ENCODE measurements at regions not wholly inside any gene's neighbourhood (a gene's known extent, or its start where the extent isn't known, plus 50 kb on each side); places are given as distances from the start of the nearest gene placed in this dataset.
"Not testable (repeated sequence)": the region's sequence is repeated elsewhere in the genome, so short reads cannot be mapped to it uniquely, and the experiment has no call there.

DNA sequence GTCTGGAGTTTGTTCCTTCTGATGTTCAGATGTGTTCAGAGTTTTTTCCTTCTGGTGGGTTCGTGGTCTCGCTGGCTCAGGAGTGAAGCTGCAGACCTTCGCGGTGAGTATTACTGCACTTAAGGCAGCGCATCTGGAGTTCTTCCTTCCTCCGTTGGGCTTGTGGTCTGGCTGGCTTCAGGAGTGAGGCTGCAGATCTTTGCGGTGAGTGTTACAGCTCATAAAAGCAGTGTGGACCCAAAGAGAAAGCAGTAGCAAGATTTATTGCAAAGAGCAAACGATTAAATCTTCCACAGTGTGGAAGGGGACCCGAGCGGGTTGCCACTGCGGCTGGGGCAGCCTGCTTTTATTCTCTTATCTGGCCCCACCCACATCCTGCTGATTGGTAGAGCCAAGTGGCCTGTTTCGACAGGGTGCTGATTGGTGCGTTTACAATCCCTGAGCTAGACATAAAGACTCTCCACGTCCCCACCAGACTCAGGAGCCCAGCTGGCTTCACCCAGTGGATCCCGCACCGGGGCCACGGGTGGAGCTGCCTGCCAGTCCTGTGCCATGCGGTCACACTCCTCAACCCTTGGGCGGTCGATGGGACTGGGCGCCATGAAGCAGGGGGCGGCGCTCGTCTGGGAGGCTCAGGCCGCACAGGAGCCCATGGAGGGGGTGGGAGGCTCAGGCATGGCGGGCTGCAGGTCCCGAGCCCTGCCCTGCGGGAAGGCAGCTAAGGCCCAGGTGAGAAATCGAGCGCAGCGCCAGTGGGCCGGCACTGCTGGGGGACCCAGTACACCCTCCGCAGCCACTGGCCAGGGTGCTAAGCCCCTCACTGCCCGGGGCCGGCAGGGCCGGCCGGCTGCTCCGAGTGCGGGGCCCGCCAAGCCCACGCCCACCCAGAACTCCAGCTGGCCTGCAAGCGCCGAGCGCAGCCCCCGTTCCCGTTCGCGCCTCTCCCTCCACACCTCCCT, 315.3 kb upstream of the SGK1 start:
- not testable (repeated sequence) for DNase-seq (ENCODE audit: low spot score)
- intact Hi-C loops (cut with DNase I): loop anchor here (10.0 kb wide), 1 partner anchor 188 kb away; no protein-coding TSS in a partner anchor

DNA sequence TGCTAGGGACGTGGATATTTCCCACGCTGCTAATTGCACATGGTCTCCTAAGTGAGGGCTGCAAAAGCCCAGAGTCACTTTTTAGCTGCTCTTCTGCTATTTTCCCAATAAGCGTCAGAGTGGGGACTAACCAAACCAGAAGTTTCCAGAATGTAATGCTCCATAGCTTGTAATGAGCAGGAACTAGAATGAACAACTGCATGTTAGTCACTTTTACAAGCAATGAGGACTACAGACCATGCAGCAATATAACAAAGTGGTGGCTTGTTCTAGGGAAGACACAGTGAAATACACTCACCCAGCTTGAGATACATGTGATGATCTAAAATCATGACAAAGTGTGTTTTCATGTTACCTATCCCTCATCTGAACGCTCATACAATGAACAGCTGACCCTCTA, 314.1 kb upstream of the SGK1 start:
- no peak for DNase-seq (ENCODE audit: low spot score)
- intact Hi-C loops (cut with DNase I): loop anchor here (10.0 kb wide), 1 partner anchor 187 kb away; no protein-coding TSS in a partner anchor

DNA sequence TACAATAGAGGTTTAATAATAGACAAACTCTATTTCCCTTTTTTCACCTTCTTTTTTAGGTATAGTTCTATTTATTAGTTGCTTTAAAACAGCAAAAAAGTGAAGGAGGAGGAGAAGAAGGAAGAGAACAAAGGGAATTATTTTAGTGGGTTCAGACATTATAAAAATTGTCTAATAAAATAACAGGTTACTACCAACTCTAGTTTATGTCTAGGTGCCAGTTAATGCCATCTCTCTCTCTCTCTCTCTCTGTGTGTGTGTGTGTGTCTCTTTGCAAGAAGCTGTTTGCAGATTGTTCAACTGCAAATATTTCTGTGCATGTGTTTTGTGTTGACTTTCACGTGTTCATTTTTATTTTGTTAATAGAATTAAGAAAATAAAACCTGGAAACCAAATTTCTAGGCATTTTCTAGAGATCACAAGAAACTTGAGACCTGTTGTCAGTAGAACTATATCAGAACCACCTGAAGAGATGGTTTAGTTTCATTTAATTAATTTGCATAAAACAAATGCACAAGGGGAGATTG, 313.5 kb upstream of the SGK1 start:
- intact Hi-C loops (cut with DNase I): loop anchor here (10.0 kb wide), 1 partner anchor 187 kb away; no protein-coding TSS in a partner anchor
- no peak for DNase-seq (ENCODE audit: low spot score)

DNA sequence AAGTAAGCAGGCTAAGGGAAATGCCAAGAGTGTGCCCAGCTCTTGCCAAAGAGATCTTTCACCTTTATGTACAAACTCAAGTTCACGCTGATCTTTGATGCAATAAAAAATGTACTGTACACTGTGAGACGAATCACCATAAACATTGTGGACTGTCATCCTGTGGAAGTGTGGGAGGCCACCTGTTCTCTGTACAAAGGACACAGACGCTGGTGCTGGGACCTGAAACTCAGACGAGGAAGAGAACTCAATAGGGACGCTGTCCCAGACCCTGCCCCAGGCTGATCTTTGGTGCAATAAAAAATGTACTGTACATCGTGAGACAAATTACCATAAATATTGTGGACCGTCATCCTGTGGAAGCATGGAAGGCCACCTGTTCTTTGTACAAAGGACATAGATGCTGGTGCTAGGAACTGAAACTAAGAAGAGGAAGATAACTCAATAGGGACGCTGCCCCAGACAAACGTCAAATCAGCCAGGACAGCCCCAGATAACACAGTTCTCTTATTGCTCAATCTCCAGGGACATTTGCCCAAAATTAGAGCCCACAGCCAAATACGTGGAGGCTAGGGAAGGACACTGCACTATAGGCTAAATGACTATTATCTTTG, 312.7 kb upstream of the SGK1 start:
- DNase-seq (ENCODE audit: low spot score): no peak
- intact Hi-C loops (cut with DNase I): loop anchor here (10.0 kb wide), 1 partner anchor 186 kb away; no protein-coding TSS in a partner anchor

DNA sequence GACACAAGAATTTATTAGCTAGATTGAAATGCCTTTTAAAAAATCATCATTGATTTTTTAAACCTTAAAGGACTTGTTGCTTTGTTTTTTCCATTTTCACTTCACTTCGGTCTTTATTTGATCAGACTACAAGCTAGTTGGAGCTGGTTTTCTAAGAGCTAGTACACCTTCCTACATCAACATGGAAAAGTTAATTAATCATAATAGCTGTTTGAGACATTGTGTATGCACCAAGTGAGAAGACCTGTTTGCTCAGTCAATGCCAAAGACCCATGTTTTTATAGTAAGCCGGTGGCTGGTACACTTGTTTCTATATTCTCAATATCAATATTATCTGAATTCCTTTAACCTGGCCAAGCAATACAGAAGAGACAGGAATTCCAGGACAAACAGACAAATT, 310.2 kb upstream of the SGK1 start:
- intact Hi-C loops (cut with DNase I): no loop called here
- DNase-seq (ENCODE audit: low spot score): no peak

DNA sequence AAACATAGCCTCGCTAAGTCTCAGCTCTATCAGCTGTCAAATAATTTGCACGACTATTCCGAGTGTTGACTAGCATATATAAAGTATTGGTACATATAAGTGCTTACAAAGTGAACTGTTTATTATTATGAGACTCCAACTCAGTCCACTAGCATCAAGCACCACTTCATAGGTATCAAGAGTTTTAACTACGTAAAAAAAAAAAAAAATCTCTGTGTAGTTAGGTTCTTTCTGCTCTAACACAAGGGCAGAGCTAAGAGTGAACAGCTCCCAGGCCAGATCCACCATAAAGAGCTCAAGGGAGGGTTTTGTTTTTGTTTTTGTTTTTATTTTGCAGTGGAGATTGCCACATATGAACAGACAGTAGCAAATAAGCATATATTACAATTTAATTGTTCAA, 309.8 kb upstream of the SGK1 start:
- intact Hi-C loops (cut with DNase I): no loop called here

DNA sequence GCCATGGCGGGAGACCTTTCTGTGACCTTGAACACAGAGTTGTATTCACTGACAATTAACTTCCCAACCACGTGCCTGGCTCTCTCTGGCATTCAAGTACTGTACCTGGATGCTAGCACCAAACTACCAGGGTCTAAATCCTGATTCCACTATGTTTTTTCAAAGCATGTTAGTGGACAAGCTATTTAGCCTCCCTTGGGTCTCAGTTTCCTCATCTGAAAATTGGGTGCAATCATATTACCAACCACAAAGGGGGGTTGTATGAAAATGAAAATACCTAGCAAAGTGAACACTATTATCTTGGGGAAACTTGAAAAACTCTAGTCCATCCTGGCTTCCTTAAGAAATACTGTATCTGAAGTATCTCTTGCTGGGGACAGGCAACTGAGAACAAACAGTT, 308.7 kb upstream of the SGK1 start:
- intact Hi-C loops (cut with DNase I): no loop called here
- no peak for DNase-seq (ENCODE audit: low spot score)

More for the DNA sequence above, 309.8 kb upstream of the SGK1 start:
- DNase-seq (ENCODE audit: low spot score): no peak

DNA sequence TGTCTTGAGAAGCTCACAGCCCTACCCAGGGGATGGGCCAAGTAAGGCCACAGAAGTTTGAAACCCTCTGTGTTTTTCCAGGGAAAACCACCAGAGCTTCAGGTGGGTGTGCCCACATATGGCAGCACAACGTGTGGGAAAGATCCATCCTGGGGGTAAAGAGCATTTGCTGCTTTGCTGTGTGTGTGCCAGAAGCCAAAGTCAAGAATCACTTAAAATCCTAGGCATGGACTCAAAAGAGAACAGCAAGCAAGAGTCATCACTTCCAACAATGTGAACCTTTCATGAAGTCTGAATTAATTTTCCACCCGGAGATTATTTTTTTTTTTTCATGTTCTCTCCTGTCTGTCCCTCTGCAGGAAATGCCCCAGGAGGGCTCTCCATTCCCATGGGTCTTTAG, 308.2 kb upstream of the SGK1 start:
- DNase-seq (ENCODE audit: low spot score): no peak
- intact Hi-C loops (cut with DNase I): no loop called here

DNA sequence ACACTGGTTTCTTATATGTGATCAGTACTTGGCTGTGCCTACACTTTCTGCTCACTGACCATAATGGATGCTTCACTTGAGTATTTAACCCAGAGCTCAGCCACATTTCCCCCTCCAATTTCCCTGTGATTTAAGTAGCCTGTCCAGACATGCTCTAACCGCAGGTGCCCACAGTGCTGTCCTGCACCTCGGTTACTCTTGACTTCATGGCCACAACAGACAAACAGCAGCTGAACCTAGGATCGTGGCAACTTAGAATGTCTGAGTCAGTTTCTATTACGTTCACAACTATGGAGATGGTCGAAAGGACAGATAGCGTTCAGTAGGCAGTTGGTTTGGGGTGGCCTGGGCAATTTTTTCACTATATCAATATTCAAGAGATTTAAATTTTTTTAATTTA, 306.9 kb upstream of the SGK1 start:
- DNase-seq (ENCODE audit: low spot score): no peak
- intact Hi-C loops (cut with DNase I): no loop called here

DNA sequence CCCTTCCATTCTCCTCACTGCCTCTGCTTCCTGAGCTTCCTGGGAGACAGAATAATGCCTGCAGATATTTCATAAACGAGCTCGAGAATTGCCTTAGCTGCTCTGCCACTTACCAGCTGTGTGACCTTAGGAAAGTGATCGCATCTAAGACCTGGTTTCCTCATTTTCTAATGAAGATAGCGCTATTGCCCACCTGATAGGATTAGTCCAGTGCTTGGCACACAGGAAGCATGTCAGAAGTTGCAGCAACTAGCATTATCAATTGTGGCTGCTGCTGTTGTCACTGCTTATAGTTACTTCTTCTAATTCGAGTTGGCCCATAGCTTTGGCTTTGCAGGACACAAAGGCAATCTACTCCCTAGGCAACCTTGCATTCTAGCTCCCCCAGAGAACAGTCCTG, 305.5 kb upstream of the SGK1 start:
- intact Hi-C loops (cut with DNase I): no loop called here
- no peak for DNase-seq (ENCODE audit: low spot score)

DNA sequence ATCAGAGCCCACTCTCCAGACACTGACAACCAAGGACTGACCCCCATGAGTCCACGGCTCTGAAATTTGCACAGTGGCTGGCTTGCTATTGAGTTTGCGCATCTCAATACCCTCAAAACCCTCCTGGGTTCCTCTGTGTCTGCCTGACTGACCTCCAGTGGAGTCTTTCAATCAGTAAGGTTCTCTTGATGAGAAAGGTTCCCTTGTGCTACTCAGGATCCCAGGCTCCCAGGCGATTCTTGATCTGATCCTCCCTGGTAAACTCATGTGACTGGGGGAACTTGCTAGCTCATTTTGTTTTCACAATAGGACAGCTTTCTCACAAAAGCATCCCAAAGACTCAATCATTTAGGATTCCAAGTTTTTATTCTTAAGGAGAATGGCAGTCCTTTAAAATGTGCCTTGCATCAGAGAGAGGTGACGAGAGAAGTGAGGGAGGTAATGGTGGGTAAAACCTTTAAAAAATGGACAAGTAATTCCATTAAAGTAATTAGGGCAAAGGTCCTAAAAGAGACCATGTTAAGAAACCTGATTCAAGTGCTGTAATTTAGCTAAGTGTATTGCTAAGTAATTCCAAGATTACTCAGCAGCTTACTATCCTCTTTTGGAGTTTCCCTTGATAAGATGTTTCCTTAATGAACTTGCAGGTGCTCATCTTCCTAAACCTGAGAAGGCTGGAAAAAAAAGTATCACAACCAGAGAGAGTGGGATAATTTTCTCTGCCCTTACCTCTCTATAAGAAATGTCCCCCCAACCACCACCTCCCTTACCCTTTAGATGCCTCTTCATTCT, 304.7 kb upstream of the SGK1 start:
- intact Hi-C loops (cut with DNase I): no loop called here

DNA sequence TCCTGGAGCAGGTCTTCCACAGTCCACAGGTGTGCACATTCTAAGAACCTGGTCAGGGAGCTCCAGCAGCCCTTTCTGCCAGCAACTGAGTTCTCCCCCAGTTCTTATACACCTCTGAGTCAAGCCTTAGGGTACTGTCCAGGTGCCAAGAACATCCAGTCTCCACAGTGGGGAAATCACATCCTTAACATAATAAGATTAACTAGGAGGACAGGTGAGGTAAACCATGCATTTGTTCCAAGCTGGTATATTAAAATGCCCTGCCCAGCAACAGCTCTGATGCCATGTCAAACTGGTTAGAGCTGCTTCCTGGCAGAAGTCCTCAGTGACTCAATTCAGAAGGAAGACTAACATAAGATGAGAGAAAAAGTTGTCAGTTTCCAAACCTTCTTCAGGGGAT, 303.9 kb upstream of the SGK1 start:
- DNase-seq (ENCODE audit: low spot score): no peak
- intact Hi-C loops (cut with DNase I): no loop called here

More for the DNA sequence above, 304.7 kb upstream of the SGK1 start:
- no peak for DNase-seq (ENCODE audit: low spot score)

DNA sequence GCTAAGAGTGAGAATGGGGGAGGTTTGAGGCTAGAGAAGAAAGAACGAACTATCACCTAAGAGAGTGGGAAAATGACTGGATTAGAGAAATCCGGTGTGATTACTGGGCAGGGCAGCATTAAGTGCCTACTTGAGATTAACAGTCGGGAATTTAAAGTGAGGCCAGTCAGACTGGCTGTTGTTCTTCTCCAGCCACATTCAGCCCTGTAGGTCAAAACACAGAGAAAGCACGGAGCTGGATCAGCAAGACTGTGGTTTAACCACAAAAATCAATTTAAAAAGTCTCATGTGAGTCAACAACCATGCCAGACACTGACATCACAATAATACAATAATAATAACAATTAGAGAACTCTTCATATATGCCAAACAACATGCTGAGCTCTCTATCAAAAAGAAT, 301.9 kb upstream of the SGK1 start:
- intact Hi-C loops (cut with DNase I): no loop called here
- no peak for DNase-seq (ENCODE audit: low spot score)

DNA sequence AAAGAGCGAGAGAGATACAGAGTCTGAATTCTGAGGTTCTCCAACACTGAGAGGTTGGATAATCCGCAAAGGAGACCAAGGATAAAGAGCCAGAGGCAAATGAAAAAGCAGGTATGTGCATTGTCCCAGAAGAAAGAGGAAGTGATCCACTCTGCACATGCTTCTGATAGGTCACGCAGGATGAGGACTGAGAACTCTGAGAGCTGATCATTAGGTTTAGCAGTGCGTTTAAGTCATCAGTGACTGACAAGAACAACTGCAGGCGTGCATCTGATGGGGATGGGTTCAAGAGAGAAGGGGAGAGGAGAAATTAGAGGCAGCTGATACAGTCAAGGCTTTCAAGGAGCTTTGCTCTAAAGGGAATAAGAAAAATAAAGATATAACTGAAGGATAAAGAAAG, 301.2 kb upstream of the SGK1 start:
- no peak for DNase-seq (ENCODE audit: low spot score)
- intact Hi-C loops (cut with DNase I): no loop called here

DNA sequence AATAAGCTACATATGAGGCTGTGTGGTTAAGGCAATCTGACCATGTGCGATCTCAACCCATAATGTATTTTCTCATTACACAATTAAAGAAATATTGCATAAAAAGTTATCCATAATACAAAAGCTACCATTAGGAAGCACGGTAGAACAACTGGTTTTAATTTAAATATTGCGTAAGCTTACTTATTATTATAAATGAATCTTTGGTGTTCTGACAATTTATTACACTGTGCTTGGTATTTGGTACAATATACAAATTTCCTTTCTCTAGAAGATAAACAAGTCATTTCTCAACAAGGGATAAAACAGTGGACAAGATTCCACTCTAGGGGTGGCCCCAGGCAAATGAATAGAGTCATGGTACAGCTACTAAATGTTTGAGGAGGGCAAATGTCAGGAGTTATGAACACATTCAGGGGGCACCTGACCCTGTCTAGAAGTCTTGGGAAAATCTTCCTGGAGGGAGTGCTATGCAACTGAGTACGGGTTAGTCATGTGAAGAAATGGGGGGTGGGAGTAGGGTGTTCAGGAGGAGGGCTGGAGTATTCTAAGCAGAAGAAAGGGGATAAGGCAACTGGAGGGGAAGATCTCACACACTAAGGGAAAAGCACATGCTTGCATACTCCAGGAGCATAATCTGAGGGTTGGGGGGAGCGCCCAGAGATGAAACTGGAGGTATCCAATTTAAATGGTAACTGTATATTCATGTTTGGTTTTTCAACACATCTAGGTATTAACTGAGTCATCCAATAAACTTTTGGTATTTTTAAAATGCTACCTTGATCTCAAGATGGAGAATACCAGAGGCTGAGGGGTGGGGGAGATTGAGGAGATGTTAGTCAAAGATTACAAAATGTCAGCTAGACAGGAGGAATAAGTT, 296.9 kb upstream of the SGK1 start:
- DNase-seq (ENCODE audit: low spot score): no peak
- intact Hi-C loops (cut with DNase I): no loop called here

DNA sequence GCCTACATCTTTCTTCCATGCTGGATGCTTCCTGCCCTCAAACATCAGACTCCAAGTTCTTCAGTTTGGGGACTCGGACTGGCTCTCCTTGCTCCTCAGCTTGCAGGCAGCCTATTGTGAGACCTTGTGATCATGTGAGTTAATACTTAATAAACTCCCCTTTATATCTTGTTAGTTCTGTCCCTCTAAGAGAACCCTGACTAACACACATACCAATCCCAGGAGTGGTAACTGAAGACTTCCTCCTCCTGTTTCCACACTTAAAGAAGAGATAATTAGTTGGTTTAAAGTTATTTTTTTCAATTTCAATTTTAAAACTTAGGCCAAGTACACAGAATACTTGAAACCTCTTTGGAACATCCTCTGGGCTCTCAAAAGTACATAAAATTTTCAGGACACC, 294.2 kb upstream of the SGK1 start:
- DNase-seq (ENCODE audit: low spot score); intact Hi-C loops (cut with DNase I): not testable (repeated sequence)

DNA sequence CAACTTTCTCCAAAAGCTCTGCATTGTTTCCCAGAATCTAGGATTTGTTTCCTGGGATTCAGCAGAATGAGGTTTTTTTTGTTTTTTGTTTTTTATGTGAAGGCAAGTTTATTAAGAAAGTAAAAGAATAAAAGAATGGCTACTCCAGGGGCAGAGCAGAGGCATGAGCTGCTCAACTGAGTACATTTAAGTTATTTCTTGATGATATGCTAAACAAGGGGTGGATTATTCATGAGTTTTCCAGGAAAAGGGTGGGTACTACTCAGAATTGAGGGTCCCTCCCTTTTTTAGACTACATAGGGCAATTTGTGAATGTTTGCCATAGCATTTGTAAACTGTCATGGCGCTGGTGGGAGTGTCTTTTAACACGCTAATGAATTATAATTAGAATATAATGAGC, 292.5 kb upstream of the SGK1 start:
- intact Hi-C loops (cut with DNase I): no loop called here
- DNase-seq (ENCODE audit: low spot score): no peak

DNA sequence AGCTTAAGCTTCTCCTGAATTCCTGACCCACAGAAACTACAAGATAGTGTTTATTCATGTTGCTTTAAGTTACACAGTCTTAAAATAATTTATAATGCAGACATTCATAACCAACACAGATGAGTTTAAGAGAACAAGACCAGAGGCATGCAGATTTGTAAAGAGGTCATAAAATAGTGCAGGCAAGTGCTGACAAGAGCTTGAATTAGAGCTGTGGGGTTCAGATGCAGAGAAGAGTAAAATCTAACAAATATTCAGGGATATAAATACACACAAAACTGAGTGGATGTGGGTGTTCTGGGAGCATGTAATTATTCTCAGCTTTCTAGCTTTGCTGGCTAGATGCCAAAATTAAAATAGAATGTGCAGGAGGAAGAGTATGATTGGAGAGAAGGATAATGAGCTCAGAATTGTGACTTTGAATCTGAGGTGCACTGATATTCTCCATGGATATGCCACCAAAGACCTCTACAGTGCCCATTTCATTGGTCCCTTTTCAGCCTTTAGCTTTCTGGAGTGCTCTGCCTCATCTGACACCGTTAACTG, 291.9 kb upstream of the SGK1 start:
- no peak for DNase-seq (ENCODE audit: low spot score)
- intact Hi-C loops (cut with DNase I): no loop called here

DNA sequence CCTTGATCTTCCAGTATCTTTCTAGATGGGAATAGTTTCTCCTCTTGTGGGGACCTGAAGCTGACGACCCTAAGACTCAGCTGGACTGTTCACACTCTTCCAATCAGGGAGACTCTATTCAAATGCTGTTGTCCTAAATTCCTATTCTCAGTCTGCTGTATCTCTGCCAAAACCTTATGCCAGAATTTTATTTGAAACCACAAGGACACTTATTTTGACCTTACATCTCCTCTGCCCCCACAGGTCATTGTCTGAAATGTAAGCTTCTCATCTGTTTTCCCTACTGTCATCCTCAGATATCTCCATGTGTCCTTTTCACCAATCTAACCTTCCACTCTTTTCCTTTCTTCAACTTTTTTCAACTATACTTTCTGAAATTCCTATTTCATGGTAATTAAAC, 289.5 kb upstream of the SGK1 start:
- no peak for DNase-seq (ENCODE audit: low spot score)
- intact Hi-C loops (cut with DNase I): no loop called here
